GM19035 (cell line): ENCODE measurements at regions not wholly inside any gene's neighbourhood (a gene's known extent, or its start where the extent isn't known, plus 50 kb on each side); places are given as distances from the start of the nearest gene placed in this dataset.
"Not testable (repeated sequence)": the region's sequence is repeated elsewhere in the genome, so short reads cannot be mapped to it uniquely, and the experiment has no call there.

Experiments used
- ATAC-seq: cut with Tn5 transposase; IDR thresholded peaks from one replicate; pipeline ENCODE4 v1.9.1; 2021; ENCODE audit not compliant: unreplicated experiment

- not testable (repeated sequence) for ATAC-seq
These were observed 218.3 kb downstream of the SYK start for GRCh38 chr9:91019871-91020270.

- not testable (repeated sequence) for ATAC-seq
These were observed 220.0 kb downstream of the SYK start for GRCh38 chr9:91021656-91022055.

GRCh38 chr9:91023741-91024140, 222.1 kb downstream of the SYK start:
- ATAC-seq: no peak

GRCh38 chr9:91024841-91025240, 223.2 kb downstream of the SYK start:
- ATAC-seq: no peak

- no peak for ATAC-seq
These were observed 224.2 kb downstream of the SYK start for GRCh38 chr9:91025856-91026255.

- ATAC-seq: no peak
These were observed 224.6 kb downstream of the SYK start for GRCh38 chr9:91026266-91026665.

- no peak for ATAC-seq
These were observed 225.4 kb downstream of the SYK start for GRCh38 chr9:91027005-91027404.

- no peak for ATAC-seq
These were observed 226.7 kb downstream of the SYK start for GRCh38 chr9:91028166-91028827.

GRCh38 chr9:91029650-91030361, 228.2 kb downstream of the SYK start:
- ATAC-seq: no peak

- no peak for ATAC-seq
These were observed 230.5 kb downstream of the SYK start for GRCh38 chr9:91032121-91032531.

GRCh38 chr9:91033270-91033669, 231.7 kb downstream of the SYK start:
- no peak for ATAC-seq

- no peak for ATAC-seq
These were observed 232.2 kb downstream of the SYK start for GRCh38 chr9:91033797-91034196.

- ATAC-seq: no peak
These were observed 232.9 kb downstream of the SYK start for GRCh38 chr9:91034521-91034920.

GRCh38 chr9:91034976-91035824, 233.6 kb downstream of the SYK start:
- no peak for ATAC-seq

- ATAC-seq: no peak
These were observed 234.2 kb downstream of the SYK start for GRCh38 chr9:91035825-91036208.

GRCh38 chr9:91036356-91036755, 234.7 kb downstream of the SYK start:
- no peak for ATAC-seq

- ATAC-seq: no peak
These were observed 235.3 kb downstream of the SYK start for GRCh38 chr9:91036826-91037510.

GRCh38 chr9:91037511-91038482, 236.2 kb downstream of the SYK start:
- no peak for ATAC-seq

GRCh38 chr9:91038483-91039124, 237.0 kb downstream of the SYK start:
- no peak for ATAC-seq
